GM18951 (cell line): ENCODE measurements at regions not wholly inside any gene's neighbourhood (a gene's known extent, or its start where the extent isn't known, plus 50 kb on each side); places are given as distances from the start of the nearest gene placed in this dataset.

Experiments
- POLR2A ChIP-seq: IDR thresholded peaks from 4 replicates; pipeline ENCODE4 v1.6.1; 2011; ENCODE audit warnings: mild to moderate bottlenecking; ENCODE audit not compliant: insufficient read length, insufficient read depth; ENCODE audit errors: extremely low read depth
- in situ Hi-C: fragments of 300-500 bp; cut with MboI; formaldehyde crosslinking; loops from one replicate; pipeline ENCODE4 v1.12.0; 2022; ENCODE audit warnings: low sequenced_read_pairs, mixed read lengths, inconsistent platforms; ENCODE audit not compliant: unreplicated experiment

GRCh38 chr2:49207204-49207603, 52.9 kb upstream of the FSHR start:
- in situ Hi-C loops = no loop called here
- TF ChIP-seq POLR2A = no peak
